ENCODE measurements at regions not wholly inside any gene's neighbourhood (a gene's known extent, or its start where the extent isn't known, plus 50 kb on each side); places are given as distances from the start of the nearest gene placed in this dataset.

GRCh38 chr5:81843845-81844244 is 92.9 kb upstream of the SSBP2 start:
- Histone ChIP-seq H2BK120ac (ENCODE audit: insufficient read depth, low read length, poor library complexity) (no peak overlapping the region), H3K4me3 (ENCODE audit: low read depth, low read length) (no peak overlapping the region), H2AFZ (ENCODE audit: insufficient read depth, low read length, poor library complexity) (no peak overlapping the region), H2BK5ac (ENCODE audit: low read depth, low read length, poor library complexity) (no peak overlapping the region), H3K18ac (ENCODE audit: low read length) (no peak overlapping the region), H3K27ac (ENCODE audit: low read depth, low read length) (no peak overlapping the region), H3K14ac (ENCODE audit: low read length) (no peak overlapping the region), H4K8ac (ENCODE audit: low read depth, low read length) (no peak overlapping the region), H3K4me2 (ENCODE audit: low read length) (no peak overlapping the region), H3K9ac (ENCODE audit: low read length) (no peak overlapping the region), H3K4ac (ENCODE audit: low read depth, low read length) (no peak overlapping the region), H4K91ac (ENCODE audit: low read depth, low read length) (no peak overlapping the region), H2BK12ac (ENCODE audit: low read length) (no peak overlapping the region), H3K79me2 (ENCODE audit: control insufficient read depth, insufficient read depth, low read length, poor library complexity) (no peaks in the 10 kb centered on the region), H3K27me3 (ENCODE audit: insufficient read depth, low read length) (no peaks in the 10 kb centered on the region), H4K12ac (ENCODE audit: low read depth, low read length) (no peak overlapping the region), H3K9me3 (ENCODE audit: insufficient read depth, low read depth, low read length) (no peaks in the 10 kb centered on the region), H3K4me1 (ENCODE audit: control insufficient read depth in 1 of 2, insufficient read depth in 2 of 2, low read length in 2 of 2) (no peaks in the 10 kb centered on the region), H2AK5ac (ENCODE audit: low read length) (no peak overlapping the region), H3K79me1 (ENCODE audit: low read length) (no peaks in the 10 kb centered on the region), H3K36me3 (ENCODE audit: control insufficient read depth in 1 of 2, insufficient read depth in 2 of 2, low read length in 2 of 2) (no peaks in the 10 kb centered on the region), H3K23ac (ENCODE audit: low read length) (no peak overlapping the region)
- DNase-seq = no peak
- WGBS (ENCODE audit: extremely low coverage, insufficient coverage, insufficient read length) = no CpG with 5 or more reads among the region's 2 CpGs

- Histone ChIP-seq H3K4ac (ENCODE audit: low read depth, low read length) (no peak overlapping the region), H3K14ac (ENCODE audit: low read length) (no peak overlapping the region), H2AK5ac (ENCODE audit: low read length) (no peak overlapping the region), H2AFZ (ENCODE audit: insufficient read depth, low read length, poor library complexity) (no peak overlapping the region), H4K12ac (ENCODE audit: low read depth, low read length) (no peak overlapping the region), H3K79me2 (ENCODE audit: control insufficient read depth, insufficient read depth, low read length, poor library complexity) (no peaks in the 10 kb centered on the region), H3K36me3 (ENCODE audit: control insufficient read depth in 1 of 2, insufficient read depth in 2 of 2, low read length in 2 of 2) (no peaks in the 10 kb centered on the region), H3K23ac (ENCODE audit: low read length) (no peak overlapping the region), H4K91ac (ENCODE audit: low read depth, low read length) (no peak overlapping the region), H3K4me1 (ENCODE audit: control insufficient read depth in 1 of 2, insufficient read depth in 2 of 2, low read length in 2 of 2) (no peaks in the 10 kb centered on the region), H2BK12ac (ENCODE audit: low read length) (no peak overlapping the region), H2BK5ac (ENCODE audit: low read depth, low read length, poor library complexity) (no peak overlapping the region), H3K27ac (ENCODE audit: low read depth, low read length) (no peak overlapping the region), H3K4me2 (ENCODE audit: low read length) (no peak overlapping the region), H3K9me3 (ENCODE audit: insufficient read depth, low read depth, low read length) (no peaks in the 10 kb centered on the region), H3K9ac (ENCODE audit: low read length) (no peak overlapping the region), H3K27me3 (ENCODE audit: insufficient read depth, low read length) (no peaks in the 10 kb centered on the region), H4K8ac (ENCODE audit: low read depth, low read length) (no peak overlapping the region), H3K79me1 (ENCODE audit: low read length) (no peaks in the 10 kb centered on the region), H3K18ac (ENCODE audit: low read length) (no peak overlapping the region), H2BK120ac (ENCODE audit: insufficient read depth, low read length, poor library complexity) (no peak overlapping the region), H3K4me3 (ENCODE audit: low read depth, low read length) (no peak overlapping the region)
- DNase-seq = no peak
- WGBS (ENCODE audit: extremely low coverage, insufficient coverage, insufficient read length) = no CpG with 5 or more reads among the region's 6 CpGs
Observed at GRCh38 chr5:81842795-81843398, 92.0 kb upstream of the SSBP2 start.

GRCh38 chr5:81839034-81839433 is 88.1 kb upstream of the SSBP2 start:
- Histone ChIP-seq H3K79me1 (ENCODE audit: low read length) (no peaks in the 10 kb centered on the region), H4K12ac (ENCODE audit: low read depth, low read length) (no peak overlapping the region), H3K4me3 (ENCODE audit: low read depth, low read length) (no peak overlapping the region), H3K79me2 (ENCODE audit: control insufficient read depth, insufficient read depth, low read length, poor library complexity) (no peaks in the 10 kb centered on the region), H4K8ac (ENCODE audit: low read depth, low read length) (no peak overlapping the region), H3K4me2 (ENCODE audit: low read length) (no peak overlapping the region), H3K9me3 (ENCODE audit: insufficient read depth, low read depth, low read length) (no peaks in the 10 kb centered on the region), H2AFZ (ENCODE audit: insufficient read depth, low read length, poor library complexity) (no peak overlapping the region), H2BK12ac (ENCODE audit: low read length) (no peak overlapping the region), H3K9ac (ENCODE audit: low read length) (no peak overlapping the region), H3K18ac (ENCODE audit: low read length) (no peak overlapping the region), H4K91ac (ENCODE audit: low read depth, low read length) (no peak overlapping the region), H2BK120ac (ENCODE audit: insufficient read depth, low read length, poor library complexity) (no peak overlapping the region), H3K27ac (ENCODE audit: low read depth, low read length) (no peak overlapping the region), H3K4me1 (ENCODE audit: control insufficient read depth in 1 of 2, insufficient read depth in 2 of 2, low read length in 2 of 2) (no peaks in the 10 kb centered on the region), H3K36me3 (ENCODE audit: control insufficient read depth in 1 of 2, insufficient read depth in 2 of 2, low read length in 2 of 2) (no peaks in the 10 kb centered on the region), H3K23ac (ENCODE audit: low read length) (no peak overlapping the region), H3K27me3 (ENCODE audit: insufficient read depth, low read length) (no peaks in the 10 kb centered on the region), H3K14ac (ENCODE audit: low read length) (no peak overlapping the region), H2BK5ac (ENCODE audit: low read depth, low read length, poor library complexity) (no peak overlapping the region), H3K4ac (ENCODE audit: low read depth, low read length) (no peak overlapping the region), H2AK5ac (ENCODE audit: low read length) (no peak overlapping the region)
- no CpG with 5 or more reads among the region's 3 CpGs for WGBS (ENCODE audit: extremely low coverage, insufficient coverage, insufficient read length)
- no peak for DNase-seq

GRCh38 chr5:81838307-81838906 is 87.5 kb upstream of the SSBP2 start:
- Histone ChIP-seq H4K12ac (ENCODE audit: low read depth, low read length) (no peak overlapping the region), H4K91ac (ENCODE audit: low read depth, low read length) (no peak overlapping the region), H2BK12ac (ENCODE audit: low read length) (no peak overlapping the region), H2BK120ac (ENCODE audit: insufficient read depth, low read length, poor library complexity) (no peak overlapping the region), H2AK5ac (ENCODE audit: low read length) (no peak overlapping the region), H3K79me2 (ENCODE audit: control insufficient read depth, insufficient read depth, low read length, poor library complexity) (no peaks in the 10 kb centered on the region), H3K18ac (ENCODE audit: low read length) (no peak overlapping the region), H3K27ac (ENCODE audit: low read depth, low read length) (no peak overlapping the region), H3K4me1 (ENCODE audit: control insufficient read depth in 1 of 2, insufficient read depth in 2 of 2, low read length in 2 of 2) (no peaks in the 10 kb centered on the region), H3K9me3 (ENCODE audit: insufficient read depth, low read depth, low read length) (no peaks in the 10 kb centered on the region), H2AFZ (ENCODE audit: insufficient read depth, low read length, poor library complexity) (no peak overlapping the region), H3K9ac (ENCODE audit: low read length) (no peak overlapping the region), H3K4me2 (ENCODE audit: low read length) (no peak overlapping the region), H3K27me3 (ENCODE audit: insufficient read depth, low read length) (no peaks in the 10 kb centered on the region), H2BK5ac (ENCODE audit: low read depth, low read length, poor library complexity) (no peak overlapping the region), H3K23ac (ENCODE audit: low read length) (no peak overlapping the region), H3K79me1 (ENCODE audit: low read length) (no peaks in the 10 kb centered on the region), H3K36me3 (ENCODE audit: control insufficient read depth in 1 of 2, insufficient read depth in 2 of 2, low read length in 2 of 2) (no peaks in the 10 kb centered on the region), H3K4ac (ENCODE audit: low read depth, low read length) (no peak overlapping the region), H3K4me3 (ENCODE audit: low read depth, low read length) (no peak overlapping the region), H4K8ac (ENCODE audit: low read depth, low read length) (no peak overlapping the region), H3K14ac (ENCODE audit: low read length) (no peak overlapping the region)
- DNase-seq = peak in 1 of 2 donors; percentile 53
- no CpG with 5 or more reads among the region's 2 CpGs for WGBS (ENCODE audit: extremely low coverage, insufficient coverage, insufficient read length)

Data from trophoblast cell (in vitro differentiated cells and primary cell).